NCI-H2196 treated with DMSO at 0.1 percent for 48 hours (cell line): ENCODE measurements at regions not wholly inside any gene's neighbourhood (a gene's known extent, or its start where the extent isn't known, plus 50 kb on each side); places are given as distances from the start of the nearest gene placed in this dataset.
"Not testable (repeated sequence)": the region's sequence is repeated elsewhere in the genome, so short reads cannot be mapped to it uniquely, and the experiment has no call there.

Source experiments
- DNase-seq: peaks from one replicate; lab custom pipeline; 2025; ENCODE audit not compliant: unreplicated experiment; lab: John Stamatoyannopoulos, UW

DNA sequence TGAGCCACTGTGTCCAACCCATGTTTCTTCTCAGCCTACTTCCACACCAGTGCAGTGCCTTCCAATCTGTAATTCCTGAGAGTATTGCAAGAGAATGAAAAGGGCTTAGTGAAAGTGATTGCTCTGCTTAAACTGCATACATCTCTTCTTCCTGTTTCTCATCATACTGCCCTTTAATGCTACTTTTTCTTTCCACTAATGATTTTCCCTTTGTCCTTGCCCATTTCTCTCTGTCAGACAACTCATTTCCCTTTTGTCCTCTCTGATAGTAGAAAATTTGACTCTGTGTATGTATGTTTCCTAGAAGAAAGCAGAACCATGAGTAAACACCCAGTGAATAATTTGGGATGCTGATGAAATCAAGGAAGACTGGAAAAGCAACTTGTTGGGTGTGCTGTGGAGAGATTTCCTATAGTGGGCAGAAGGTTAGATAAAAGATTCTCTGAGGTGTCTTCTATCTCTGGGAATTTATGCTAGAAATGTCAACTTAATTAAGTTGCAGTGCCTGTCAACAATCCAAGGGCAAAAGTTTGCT is 102.2 kb upstream of the CHD1 start:
- no peak for DNase-seq

DNA sequence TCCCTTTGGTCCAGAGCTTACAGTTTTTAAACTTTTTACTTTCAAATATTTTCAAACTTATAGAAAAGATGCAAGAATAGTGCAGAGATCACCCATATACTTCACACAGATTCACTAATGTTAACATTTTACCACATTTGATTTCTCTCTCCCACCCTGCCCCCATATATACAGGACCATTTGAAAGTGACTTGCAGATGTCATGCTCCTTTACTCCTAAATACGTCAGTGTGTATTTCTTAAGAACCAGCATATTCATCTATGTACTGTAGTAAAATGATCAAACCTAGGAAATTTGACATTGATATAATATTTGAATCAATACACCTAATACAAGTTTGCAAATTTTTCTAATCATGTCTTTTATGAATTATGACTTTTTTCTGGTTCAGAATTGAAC is 100.4 kb upstream of the CHD1 start:
- DNase-seq = no peak

DNA sequence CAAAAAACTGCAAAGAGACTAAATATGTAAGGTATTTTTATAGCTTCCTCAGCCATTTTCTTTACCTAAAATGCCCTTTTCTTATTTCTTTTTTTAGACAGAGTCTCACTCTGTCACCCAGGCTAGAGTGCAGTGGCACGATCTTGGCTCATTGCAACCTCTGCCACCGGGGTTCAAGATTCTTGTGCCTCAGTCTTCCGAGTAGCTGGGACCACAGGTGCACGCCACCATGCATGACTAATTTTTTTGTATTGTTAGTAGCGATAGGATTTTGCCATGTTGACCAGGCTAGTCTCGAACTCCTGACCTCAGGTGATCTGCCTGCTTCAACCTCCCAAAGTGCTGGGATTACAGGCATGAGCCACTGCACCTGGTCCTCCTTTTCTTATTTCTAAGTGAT is 99.4 kb upstream of the CHD1 start:
- DNase-seq = not testable (repeated sequence)

DNA sequence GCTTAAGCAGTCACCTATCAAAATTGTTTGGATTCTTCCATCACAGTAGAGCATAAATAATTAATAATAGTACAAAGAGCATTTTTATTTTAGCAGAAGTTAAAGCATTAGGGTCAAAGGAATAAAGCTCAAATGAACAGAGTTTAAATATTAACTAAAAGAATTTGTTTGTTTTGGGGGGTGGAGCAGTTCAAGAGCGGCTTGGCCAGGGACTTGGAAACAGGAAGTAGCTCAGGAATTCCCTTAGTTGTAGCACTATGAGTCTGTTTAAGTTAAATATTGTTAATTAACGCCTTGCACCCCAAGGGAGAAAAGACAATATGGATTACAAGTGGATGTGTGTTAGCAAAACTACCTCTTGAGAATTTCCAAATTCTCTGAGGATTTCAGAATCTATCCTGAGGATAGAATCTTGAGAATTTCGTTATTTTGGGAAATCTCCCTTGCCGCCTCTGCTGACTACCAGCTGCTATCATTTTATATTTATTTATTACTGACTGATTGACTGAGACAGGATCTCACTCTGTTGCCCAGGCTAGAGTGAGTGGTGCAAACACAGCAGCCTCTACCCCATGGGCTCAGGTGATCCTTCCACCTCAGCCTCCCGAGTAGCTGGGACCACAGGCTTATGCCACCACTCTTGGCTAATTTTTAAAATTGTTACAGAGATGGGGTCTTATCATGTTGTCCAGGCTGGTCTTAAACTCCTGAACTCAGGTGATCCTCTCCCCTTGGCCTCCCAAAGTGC is 96.7 kb upstream of the CHD1 start:
- DNase-seq = no peak

DNA sequence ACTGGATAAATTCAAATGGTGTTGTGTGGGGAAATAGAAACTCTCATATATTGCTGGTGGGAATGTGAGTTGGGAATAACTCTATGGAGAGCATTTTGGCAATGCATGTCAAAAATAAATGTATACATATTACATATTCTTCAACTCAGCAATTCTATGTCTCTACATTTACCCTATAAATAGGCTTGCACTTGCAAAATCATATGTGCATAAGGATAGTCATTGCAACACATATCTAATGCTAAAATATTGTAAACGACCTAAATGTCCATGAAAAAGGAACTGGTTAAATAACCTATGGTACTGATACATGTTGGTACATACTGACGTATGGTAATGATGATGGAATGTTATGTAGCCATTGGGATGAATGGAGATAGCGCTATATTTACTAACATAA is 94.5 kb upstream of the CHD1 start:
- no peak for DNase-seq

DNA sequence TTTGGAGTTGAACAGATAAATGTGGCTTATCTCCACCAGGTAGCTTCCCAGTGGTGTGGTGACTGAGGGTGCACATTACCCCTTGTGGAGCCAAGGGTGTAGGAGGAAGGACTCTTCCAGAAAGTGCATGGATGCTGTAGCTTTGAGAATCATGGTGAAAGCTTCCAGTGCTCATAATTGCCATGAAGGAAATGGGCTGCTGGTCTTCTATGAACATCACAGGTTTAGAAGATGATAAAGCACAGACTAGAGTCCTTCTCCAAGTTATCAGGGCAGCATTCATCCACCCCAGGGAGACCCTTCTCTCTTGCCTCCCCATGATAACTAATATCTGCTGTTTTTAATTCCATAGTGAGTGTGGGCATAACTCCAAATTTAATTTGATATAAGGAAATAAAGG is 93.4 kb upstream of the CHD1 start:
- DNase-seq = no peak

DNA sequence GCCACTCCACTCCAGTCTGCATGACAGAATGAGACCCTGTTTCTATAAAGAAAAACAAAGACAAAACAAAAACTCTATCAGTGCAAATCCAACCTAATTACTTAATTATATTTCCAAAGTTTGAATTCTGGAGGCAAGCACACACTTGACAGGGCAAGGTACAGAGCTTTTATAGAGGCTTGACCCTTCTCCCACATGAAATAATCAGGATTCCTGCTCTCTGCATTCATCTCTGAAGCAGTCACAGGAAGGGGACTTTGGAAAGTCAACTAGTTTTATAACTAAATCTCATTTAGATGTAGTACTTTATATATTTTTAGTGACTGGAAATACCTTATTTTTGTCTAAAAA is 91.9 kb upstream of the CHD1 start:
- DNase-seq = no peak

DNA sequence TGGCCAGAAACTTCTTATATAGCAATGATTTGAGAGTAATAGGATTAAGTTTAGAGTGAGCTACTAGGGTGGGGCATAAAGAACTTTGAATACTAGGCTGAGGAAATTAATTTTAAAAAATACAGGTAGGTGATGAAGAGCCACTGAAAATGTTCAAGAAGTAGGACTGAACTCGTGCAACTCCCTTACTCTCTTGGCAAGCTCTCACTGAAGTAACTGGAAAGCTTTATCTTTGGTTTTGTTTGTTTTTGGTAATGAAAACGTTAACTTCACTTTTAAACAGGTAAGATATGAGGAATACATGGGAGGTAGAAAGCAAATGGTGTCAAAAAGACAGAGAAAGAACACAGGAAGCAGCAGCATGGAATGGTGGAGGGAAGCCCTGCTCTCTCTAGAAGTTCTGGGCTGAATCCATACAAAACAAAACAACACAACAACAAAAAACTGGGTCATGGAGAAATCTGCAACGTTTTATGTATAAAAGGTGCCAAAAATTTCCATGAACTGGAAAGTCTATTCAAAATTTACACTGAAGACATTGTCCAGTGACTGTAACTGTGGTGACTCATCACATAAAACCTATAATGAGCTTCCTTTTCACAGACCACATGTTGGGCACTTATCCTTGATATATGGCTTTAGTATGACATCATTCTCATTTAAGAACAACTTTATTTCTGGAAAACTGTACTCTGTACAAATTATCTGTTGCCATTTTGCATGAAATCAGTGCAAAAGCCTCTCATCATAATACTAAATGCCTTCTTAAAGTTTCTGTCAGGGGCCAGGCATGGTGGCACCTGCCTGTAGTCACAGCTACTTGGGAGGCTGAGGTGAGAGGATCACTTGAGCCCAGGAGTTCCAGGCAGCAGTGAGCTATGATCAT is 91.2 kb upstream of the CHD1 start:
- DNase-seq = peak; percentile 39

DNA sequence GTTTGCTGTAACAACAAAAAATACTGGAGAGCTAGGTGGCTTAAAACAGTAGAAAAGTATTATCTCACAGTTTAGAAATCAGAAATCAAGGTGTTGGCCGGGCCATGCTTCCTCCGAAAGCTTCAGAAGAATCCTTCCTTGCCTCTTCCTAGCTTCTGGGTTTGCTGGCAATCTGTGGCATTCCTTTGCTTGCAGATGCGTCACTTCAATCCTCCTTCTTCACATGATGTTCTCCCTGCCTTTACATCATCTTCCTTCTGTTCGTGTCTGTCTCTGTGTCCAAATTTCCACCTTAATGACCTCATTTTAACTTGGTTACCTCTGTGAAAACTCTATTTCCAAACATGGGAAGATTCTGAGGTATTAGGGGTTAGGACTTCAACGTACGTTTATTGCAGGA is 90.4 kb upstream of the CHD1 start:
- no peak for DNase-seq

DNA sequence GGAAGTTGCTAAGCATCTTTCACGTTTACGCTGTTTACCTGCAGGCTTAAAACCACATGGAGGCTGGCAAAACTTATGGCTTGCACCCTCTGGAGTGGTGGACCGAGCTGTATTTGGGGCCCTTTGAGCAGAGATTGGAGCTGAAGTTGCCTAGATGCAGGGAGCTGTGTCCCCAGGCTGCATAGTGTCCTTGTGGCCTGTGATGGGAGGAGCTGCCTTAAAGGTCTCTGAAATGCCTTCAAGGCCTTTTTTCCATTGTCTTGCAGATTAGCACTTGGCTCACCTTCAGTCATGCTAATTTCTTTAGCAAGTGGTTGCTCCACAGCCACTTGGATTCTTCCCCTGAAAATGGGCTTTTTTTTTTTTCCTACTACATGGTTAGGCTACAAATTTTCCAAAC is 81.5 kb upstream of the CHD1 start:
- no peak for DNase-seq

DNA sequence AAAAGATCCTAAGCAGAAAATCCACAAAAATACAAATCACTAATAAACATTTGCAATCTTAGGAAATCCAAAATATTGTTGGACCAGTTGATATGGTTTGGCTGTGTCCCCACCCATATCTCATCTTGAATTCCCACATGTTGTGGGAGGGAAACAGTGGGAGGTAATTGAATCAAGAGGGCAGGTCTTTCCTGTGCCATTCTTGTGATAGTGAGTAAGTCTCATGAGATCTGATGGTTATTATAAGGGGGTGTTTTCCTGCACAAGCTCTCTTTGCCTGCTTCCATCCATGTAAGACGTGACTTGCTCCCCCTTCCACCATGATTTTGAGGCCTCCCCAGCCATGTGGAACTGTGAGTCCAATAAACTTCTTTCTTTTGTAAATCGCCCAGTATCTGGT is 79.2 kb upstream of the CHD1 start:
- not testable (repeated sequence) for DNase-seq

DNA sequence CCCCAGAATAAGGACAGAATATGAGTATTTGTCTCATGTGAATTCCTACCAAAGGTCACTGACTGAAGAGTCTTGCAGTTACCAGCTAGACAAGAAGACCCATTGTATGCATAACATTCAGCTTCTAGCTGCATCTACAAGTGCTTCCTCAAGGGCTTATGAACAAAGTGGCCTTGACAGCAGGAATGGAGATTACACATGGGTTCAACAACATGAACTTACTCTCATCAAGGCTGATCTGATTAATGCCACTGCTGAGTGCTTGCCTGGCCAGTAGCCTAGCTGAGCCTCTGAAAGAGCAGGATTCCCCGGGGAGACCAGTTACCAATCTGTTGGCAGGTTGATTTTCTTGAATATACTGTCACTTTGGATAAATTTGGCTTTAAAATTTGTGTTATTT is 76.7 kb upstream of the CHD1 start:
- DNase-seq = no peak

DNA sequence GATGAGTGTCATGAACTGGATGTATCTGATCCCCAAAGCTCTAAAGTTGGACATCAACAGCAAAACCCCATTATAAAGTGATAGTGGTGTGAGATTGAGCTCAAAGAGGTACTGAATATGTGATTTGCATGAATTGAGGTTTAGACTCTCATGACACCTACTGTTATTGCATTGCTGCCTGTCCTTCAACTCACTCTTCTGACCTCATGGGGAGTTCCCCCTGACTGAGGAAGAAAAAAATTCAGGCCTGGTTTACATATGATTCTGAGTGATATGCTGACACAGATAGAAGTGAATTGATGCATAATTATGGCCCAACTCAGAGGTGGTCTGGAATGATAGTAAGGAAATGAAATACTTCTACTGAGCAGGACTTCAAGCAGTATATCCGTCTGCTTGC is 76.2 kb upstream of the CHD1 start:
- no peak for DNase-seq

DNA sequence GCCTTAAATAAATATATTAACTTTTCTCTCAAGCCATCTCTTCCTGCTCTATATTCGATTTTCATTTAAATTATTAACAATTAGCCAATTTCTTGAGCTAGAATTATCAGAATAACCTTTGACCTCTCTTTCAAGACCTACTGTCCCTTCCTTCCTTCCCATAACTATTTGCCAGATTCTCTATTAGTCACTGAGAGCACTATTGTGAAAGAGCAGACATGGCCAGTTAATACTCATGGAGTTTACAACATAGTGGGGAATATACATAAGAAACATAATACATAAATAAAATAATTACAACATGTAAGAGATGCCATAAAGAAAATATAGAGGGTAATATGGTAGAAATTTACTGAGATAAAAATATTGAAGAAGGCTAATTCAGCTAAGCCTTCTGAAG is 72.1 kb upstream of the CHD1 start:
- DNase-seq = no peak

DNA sequence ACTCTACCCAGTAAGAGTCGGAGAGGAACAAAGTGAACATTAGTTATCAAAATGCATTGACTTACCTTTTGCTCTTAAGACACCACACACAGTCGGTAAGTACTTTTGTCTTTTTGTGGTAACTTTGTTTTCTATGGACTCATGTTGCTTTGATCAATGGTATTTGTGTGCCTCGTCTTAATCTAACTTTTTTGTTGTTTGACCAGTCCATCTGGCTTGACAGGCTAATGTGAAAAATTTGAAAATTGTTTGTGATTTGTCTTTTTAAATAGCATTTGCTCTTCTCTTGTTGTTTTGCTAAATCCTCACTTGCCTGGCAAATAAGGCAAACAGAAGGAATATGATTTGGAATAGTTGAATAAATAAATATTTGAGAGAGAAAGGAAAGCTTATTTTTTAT is 71.4 kb upstream of the CHD1 start:
- DNase-seq = no peak

DNA sequence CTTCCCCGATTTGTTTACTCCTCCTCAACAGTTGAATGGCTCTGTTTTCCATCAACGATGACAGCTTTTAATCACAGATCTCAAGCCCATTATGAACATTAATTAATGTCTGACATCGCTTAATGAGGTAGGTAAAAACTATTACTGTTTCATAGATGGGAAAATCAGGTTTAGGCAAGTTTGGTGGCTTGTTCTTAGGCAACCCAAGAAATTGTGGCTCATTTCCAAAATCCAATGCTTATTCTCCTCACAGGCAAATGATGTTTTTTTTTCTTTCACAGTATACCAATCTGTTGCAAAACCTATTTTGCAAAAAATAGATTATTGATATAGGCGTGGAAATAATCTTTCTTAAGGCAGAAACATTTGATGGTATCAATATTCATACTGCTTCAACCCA is 70.8 kb upstream of the CHD1 start:
- DNase-seq = no peak

DNA sequence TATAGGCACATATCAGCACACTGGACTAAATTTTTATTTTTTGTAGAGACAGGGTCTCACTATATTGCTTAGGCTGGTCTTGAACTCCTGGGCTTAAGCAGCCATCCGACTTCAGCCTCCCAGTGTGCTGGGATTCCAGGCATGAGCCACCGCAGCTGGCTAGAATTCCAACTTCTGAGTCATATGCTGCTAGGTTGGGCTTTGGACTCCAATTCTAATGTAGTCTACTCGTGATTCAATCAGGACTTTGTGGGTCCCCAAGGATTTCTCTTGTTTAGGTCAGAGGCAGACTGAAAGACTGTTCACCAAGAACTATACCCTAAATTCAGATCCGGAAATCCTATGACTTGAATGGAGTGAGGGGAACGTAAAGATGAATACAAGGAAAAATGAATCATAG is 68.2 kb upstream of the CHD1 start:
- no peak for DNase-seq

DNA sequence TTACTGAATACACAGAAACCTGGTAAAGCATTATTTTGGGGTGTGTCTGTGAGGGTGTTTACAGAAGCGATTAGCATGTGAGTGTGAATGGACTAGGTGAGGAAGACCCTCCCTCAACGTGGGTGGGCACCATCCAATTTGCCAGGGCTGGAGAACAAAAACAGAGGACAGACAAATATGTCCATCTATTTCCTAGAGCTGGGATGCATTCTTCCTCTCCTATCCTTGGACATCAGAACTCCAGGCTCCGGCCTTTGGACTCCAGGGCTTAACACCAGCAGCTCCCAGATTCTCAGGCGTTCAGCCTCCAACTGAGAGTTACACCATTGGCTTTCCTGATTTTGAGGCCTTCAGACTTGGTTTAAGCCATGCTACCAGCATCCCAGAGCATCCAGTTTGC is 65.8 kb upstream of the CHD1 start:
- no peak for DNase-seq

DNA sequence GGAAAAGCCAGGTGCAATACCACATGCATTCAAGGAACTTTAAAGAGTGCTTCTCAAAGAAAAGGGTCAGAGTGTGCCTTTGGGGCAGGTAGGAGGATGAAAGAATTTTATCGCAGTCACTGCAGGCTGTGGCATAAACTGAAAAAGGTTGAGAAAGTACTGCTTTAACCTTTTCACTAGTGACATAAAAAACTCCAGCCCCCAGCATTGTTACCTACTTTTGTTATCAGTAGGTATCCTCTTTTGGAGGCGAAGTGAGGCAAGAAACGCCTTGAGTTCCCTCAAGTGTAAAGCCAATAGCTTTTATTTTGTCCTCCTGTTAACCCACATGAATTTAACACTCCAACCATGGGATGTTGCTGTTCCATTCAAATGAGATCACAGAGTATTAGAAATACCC is 64.7 kb upstream of the CHD1 start:
- no peak for DNase-seq

DNA sequence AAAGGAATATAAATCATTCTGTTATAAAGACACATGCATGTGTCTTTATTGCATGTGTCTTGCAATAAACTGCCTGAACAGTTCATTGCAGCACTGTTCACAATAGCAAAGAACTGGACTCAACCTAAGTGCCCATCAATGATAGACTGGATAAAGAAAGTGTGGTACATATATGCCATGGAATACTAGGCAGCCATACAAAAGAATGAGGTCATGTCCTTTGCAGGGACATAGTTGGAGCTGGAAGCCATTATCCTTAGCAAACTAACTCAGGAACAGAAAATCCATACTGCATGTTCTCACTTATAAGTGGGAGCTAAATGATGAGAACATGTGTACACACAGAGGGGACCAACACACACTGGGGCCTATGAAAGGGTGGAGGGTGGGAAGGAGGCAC is 63.7 kb upstream of the CHD1 start:
- DNase-seq = no peak

DNA sequence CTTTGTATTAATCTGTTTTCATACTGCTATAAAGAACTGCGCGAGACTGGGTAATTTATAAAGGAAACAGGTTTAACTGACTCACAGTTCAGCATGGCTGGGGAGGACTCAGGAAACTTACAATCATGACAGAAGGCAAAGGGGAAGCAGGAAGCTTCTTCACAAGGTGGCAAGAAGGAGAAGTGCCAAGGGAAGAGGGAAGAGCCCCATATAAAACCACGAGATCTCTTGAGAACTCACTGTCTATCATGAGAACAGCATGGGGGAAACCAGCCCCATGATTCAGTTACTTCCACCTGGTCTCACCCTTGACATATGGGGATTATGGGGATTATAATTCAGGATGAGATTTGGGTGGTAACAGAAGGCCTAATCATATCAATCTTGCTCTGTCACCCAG is 60.9 kb upstream of the CHD1 start:
- no peak for DNase-seq

DNA sequence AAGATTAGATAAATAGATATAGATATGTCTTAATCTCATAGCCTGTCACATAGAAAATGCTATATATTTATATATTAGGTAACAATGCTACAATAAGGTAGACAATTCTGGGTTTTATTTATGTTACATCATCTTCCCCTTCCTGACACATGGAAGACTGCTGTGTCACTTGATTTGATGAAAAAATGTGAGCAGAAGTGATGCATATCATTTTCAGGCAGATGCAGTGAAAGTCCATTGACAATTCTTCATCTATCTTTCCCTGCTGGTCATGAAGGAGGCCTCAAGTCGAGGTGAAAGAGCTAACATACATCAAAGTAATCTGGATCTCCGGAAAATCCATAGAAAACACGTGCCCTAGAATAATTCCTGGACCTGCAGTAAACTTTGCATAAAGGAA is 57.8 kb upstream of the CHD1 start:
- DNase-seq = no peak
